IPS-11a (cell line): ENCODE measurements at regions not wholly inside any gene's neighbourhood (a gene's known extent, or its start where the extent isn't known, plus 50 kb on each side); places are given as distances from the start of the nearest gene placed in this dataset.

Experiments
- H3K4me3 ChIP-seq: one replicate; pipeline ENCODE4 v1.5.1; 2013; ENCODE audit warnings: low read depth, low read length, control low read depth

DNA sequence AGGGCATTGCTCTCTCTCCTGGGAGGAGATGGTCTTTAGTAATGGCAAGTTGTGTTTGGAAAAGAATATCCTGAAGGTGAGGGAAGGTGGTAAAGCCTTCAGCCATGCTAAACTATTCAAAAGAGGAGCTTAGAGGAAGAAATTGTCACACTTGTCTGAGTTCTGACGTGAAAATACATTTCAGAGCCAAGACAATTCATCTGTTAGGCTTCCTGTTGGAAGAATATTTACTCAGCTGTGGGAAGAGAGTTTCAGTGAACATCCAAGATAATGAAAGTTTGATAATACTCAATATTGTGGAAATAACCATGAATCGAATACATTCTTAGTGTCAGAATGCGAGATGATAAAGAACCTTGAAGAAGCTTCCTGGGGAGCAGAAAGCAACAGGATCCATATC is 143.3 kb downstream of the GPAT3 start:
- H3K4me3 ChIP-seq, result no peak overlapping the region

DNA sequence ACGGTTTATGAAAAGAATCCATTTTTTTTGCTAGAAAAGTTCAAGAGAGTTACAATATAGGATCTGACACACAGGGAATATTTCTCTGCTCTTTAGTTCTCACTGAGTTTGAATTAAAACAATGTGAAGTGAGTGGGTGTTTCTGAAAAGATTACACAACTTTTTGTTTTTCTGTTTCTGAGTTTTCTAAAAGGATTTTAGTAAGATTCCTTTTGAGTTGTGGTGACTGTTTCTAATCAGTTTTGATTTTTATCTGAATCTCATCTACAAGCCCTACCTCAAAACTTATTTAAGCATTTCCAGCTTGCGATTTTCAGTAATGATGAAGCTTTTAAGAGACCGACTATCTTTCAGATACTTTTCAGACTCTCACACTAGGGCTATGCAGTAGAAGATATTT is 141.7 kb downstream of the GPAT3 start:
- H3K4me3 ChIP-seq, result no peak overlapping the region

GRCh38 chr4:83664741-83665140 is 128.8 kb downstream of the GPAT3 start:
- no peak overlapping the region for H3K4me3 ChIP-seq

- no peak overlapping the region for H3K4me3 ChIP-seq
Observed at GRCh38 chr4:83664071-83664470, 128.2 kb downstream of the GPAT3 start.

- no peak overlapping the region for H3K4me3 ChIP-seq
Observed at GRCh38 chr4:83662204-83662603, 126.3 kb downstream of the GPAT3 start.

GRCh38 chr4:83661359-83661758 is 125.5 kb downstream of the GPAT3 start:
- H3K4me3 ChIP-seq, result no peak overlapping the region

GRCh38 chr4:83660578-83660977 is 124.7 kb downstream of the GPAT3 start:
- no peak overlapping the region for H3K4me3 ChIP-seq

- H3K4me3 ChIP-seq, result no peak overlapping the region
Observed at GRCh38 chr4:83658806-83659205, 122.9 kb downstream of the GPAT3 start.

DNA sequence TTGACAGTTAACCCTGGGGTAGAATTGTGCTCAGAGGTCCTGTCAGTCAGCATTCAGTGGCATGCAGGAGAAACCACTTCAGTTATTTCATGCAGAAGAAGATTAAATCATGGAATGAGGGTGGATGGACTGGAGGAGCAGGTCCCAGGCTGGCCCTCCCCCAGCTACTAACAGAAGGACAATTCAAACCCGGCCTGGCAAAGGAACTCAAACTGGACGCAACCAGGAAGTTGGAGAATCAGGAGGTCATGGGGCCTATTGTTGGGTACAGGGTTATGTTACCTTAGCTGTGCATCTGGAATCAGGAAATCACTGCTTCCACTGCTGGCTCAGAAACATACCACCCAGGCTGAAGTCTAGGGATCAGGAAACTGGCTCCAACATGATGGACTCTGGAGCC is 121.4 kb downstream of the GPAT3 start:
- H3K4me3 ChIP-seq, result no peak overlapping the region
